Liver (tissue), 3 donors: ENCODE measurements at regions not wholly inside any gene's neighbourhood (a gene's known extent, or its start where the extent isn't known, plus 50 kb on each side); places are given as distances from the start of the nearest gene placed in this dataset.

Experiments used
- CTCF ChIP-seq: fragments of 150-350 bp; IDR thresholded peaks from 2 replicates; pipeline ENCODE4 v1.5.1; 2017; ENCODE audit warnings: improper control_type of control experiment, low read depth, low read length; ENCODE audit not compliant: missing input control
- EGR1 ChIP-seq, 2 donors: IDR thresholded peaks; 2 replicates each; pipeline ENCODE4 v1.6.1; 2016 to 2018; ENCODE audit warnings: antibody characterized with exemption in 2 of 2, low read depth in 2 of 2
- GABPA ChIP-seq, 2 donors: IDR thresholded peaks in 1 of 2; conservative IDR thresholded peaks in 1 of 2; 2 replicates each; pipeline ENCODE4 v1.6.1; 2016; ENCODE audit warnings: antibody characterized with exemption in 2 of 2, mild to moderate bottlenecking in 1 of 2, moderate library complexity in 1 of 2
- JUND ChIP-seq, 2 donors: IDR thresholded peaks; 2 replicates each; pipeline ENCODE4 v1.6.1; 2016; ENCODE audit warnings: antibody characterized with exemption in 2 of 2
- MAX ChIP-seq: IDR thresholded peaks from 2 replicates; pipeline ENCODE4 v1.6.1; 2016; ENCODE audit warnings: antibody characterized with exemption
- NR2F2 ChIP-seq: IDR thresholded peaks from 2 replicates; pipeline ENCODE4 v1.6.1; 2016; ENCODE audit warnings: antibody characterized with exemption
- RAD21 ChIP-seq, 2 donors: IDR thresholded peaks; 2 replicates each; pipeline ENCODE4 v1.6.1; 2016; ENCODE audit warnings: antibody characterized with exemption in 2 of 2, mild to moderate bottlenecking in 2 of 2
- RXRA ChIP-seq, 2 donors: IDR thresholded peaks; 2 replicates each; pipeline ENCODE4 v1.6.1; 2017 to 2018; ENCODE audit warnings: antibody characterized with exemption in 2 of 2, mild to moderate bottlenecking in 1 of 2
- SP1 ChIP-seq: IDR thresholded peaks from 2 replicates; pipeline ENCODE4 v1.6.1; 2018; ENCODE audit warnings: antibody characterized with exemption, mild to moderate bottlenecking
- TF ChIP-seq, protein P1 (sequence below): IDR thresholded peaks from 2 replicates; pipeline ENCODE4 v1.6.1; 2016; ENCODE audit warnings: antibody characterized with exemption, mild to moderate bottlenecking
- TF ChIP-seq, protein P2 (sequence below): IDR thresholded peaks from 2 replicates; pipeline ENCODE4 v1.6.1; 2016; ENCODE audit warnings: antibody characterized with exemption
- donor health status: healthy.
- donor health status: healthy.

DNA sequence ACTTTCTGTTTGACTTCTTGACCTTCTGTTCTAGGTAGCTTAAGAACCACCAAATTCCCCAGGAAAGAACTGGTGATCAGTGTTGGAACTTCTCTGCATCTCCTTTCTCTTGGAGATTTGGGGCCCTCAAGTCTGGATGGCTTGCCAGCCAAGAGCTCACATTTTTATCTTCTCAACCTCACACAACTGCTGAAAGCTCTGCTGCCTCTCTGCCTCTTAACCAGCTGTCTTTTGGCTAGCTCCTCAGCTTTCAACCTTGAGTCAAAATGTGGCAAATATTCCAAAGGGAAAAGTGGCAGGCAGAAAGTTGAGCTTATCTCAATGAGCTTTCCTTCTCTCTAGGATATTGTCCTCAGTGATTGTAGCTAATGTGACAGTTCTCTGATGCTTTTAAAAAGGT lies 89.2 kb upstream of the CCDC190 start:
- TF ChIP-seq CTCF, result no peak
- TF ChIP-seq EGR1 (IDR thresholded peaks at IDR 0.05; ENCODE audit: low read depth in 2 of 2), result no peak
- no peak for TF ChIP-seq NR2F2
- no peak for TF ChIP-seq MAX
- no peak for TF ChIP-seq RXRA (IDR thresholded peaks at IDR 0.05)
- TF ChIP-seq SP1, result no peak
- TF ChIP-seq, protein P1, sequence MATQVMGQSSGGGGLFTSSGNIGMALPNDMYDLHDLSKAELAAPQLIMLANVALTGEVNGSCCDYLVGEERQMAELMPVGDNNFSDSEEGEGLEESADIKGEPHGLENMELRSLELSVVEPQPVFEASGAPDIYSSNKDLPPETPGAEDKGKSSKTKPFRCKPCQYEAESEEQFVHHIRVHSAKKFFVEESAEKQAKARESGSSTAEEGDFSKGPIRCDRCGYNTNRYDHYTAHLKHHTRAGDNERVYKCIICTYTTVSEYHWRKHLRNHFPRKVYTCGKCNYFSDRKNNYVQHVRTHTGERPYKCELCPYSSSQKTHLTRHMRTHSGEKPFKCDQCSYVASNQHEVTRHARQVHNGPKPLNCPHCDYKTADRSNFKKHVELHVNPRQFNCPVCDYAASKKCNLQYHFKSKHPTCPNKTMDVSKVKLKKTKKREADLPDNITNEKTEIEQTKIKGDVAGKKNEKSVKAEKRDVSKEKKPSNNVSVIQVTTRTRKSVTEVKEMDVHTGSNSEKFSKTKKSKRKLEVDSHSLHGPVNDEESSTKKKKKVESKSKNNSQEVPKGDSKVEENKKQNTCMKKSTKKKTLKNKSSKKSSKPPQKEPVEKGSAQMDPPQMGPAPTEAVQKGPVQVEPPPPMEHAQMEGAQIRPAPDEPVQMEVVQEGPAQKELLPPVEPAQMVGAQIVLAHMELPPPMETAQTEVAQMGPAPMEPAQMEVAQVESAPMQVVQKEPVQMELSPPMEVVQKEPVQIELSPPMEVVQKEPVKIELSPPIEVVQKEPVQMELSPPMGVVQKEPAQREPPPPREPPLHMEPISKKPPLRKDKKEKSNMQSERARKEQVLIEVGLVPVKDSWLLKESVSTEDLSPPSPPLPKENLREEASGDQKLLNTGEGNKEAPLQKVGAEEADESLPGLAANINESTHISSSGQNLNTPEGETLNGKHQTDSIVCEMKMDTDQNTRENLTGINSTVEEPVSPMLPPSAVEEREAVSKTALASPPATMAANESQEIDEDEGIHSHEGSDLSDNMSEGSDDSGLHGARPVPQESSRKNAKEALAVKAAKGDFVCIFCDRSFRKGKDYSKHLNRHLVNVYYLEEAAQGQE, result no peak
- TF ChIP-seq, protein P2, sequence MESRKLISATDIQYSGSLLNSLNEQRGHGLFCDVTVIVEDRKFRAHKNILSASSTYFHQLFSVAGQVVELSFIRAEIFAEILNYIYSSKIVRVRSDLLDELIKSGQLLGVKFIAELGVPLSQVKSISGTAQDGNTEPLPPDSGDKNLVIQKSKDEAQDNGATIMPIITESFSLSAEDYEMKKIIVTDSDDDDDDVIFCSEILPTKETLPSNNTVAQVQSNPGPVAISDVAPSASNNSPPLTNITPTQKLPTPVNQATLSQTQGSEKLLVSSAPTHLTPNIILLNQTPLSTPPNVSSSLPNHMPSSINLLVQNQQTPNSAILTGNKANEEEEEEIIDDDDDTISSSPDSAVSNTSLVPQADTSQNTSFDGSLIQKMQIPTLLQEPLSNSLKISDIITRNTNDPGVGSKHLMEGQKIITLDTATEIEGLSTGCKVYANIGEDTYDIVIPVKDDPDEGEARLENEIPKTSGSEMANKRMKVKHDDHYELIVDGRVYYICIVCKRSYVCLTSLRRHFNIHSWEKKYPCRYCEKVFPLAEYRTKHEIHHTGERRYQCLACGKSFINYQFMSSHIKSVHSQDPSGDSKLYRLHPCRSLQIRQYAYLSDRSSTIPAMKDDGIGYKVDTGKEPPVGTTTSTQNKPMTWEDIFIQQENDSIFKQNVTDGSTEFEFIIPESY, result no peak
- TF ChIP-seq GABPA (IDR thresholded peaks at IDR 0.05 in 1 of 2, conservative IDR thresholded peaks at IDR 0.05 in 1 of 2), result no peak
- TF ChIP-seq RAD21 (IDR thresholded peaks at IDR 0.05), result no peak
- no peak for TF ChIP-seq JUND (IDR thresholded peaks at IDR 0.05)
